ENCODE measurements at regions not wholly inside any gene's neighbourhood (a gene's known extent, or its start where the extent isn't known, plus 50 kb on each side); places are given as distances from the start of the nearest gene placed in this dataset.

- no peak for FAIRE-seq
- DNase-seq (ENCODE audit: insufficient read length, low spot score): no peak
- TF ChIP-seq CTCF (IDR thresholded peaks at IDR 0.05; ENCODE audit: insufficient read depth, missing control alignments): peak; percentile 57
Observed at GRCh38 chr15:72835294-72835890, 51.8 kb upstream of the ADPGK start.

- TF ChIP-seq CTCF (IDR thresholded peaks at IDR 0.05; ENCODE audit: insufficient read depth, missing control alignments): no peak
- FAIRE-seq: no peak
Observed at GRCh38 chr15:72833561-72833960, 50.0 kb upstream of the ADPGK start.

More at GRCh38 chr15:72833561-72833960, 50.0 kb upstream of the ADPGK start:
- DNase-seq (ENCODE audit: insufficient read length, low spot score): no peak

Measured in D721Med (cell line).